WI38 (cell line): ENCODE measurements at regions not wholly inside any gene's neighbourhood (a gene's known extent, or its start where the extent isn't known, plus 50 kb on each side); places are given as distances from the start of the nearest gene placed in this dataset.

Source experiments
- H3K4me3 ChIP-seq: 2 replicates; pipeline ENCODE4 v1.5.1; 2011; ENCODE audit warnings: low read depth, mild to moderate bottlenecking, control low read depth, low read length
- TF ChIP-seq, protein P1 (sequence below): IDR thresholded peaks from 2 replicates; pipeline ENCODE4 v1.5.1; 2012; ENCODE audit warnings: low read depth, mild to moderate bottlenecking, control low read depth, low read length

DNA sequence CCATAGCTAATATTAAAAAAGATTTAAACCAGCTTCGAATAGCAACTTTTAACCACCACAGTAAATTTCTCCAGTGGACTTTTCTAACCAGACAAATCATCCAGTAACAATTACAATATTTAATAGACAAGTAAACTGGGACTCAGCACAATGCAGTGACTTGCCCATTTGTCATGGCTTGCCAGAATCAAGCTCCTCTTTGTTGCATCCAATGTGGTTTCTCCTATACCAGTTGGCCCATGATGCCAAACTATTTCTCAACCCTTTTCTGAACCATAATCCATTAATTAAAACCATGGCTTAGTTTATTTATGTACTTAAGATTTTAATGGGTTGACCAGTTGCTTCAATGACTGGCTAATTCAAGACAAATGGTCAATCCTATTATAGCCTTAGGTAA lies 64.4 kb downstream of the DIO2 start:
- TF ChIP-seq, protein P1, sequence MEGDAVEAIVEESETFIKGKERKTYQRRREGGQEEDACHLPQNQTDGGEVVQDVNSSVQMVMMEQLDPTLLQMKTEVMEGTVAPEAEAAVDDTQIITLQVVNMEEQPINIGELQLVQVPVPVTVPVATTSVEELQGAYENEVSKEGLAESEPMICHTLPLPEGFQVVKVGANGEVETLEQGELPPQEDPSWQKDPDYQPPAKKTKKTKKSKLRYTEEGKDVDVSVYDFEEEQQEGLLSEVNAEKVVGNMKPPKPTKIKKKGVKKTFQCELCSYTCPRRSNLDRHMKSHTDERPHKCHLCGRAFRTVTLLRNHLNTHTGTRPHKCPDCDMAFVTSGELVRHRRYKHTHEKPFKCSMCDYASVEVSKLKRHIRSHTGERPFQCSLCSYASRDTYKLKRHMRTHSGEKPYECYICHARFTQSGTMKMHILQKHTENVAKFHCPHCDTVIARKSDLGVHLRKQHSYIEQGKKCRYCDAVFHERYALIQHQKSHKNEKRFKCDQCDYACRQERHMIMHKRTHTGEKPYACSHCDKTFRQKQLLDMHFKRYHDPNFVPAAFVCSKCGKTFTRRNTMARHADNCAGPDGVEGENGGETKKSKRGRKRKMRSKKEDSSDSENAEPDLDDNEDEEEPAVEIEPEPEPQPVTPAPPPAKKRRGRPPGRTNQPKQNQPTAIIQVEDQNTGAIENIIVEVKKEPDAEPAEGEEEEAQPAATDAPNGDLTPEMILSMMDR, result no peak
- no peak overlapping the region for H3K4me3 ChIP-seq

DNA sequence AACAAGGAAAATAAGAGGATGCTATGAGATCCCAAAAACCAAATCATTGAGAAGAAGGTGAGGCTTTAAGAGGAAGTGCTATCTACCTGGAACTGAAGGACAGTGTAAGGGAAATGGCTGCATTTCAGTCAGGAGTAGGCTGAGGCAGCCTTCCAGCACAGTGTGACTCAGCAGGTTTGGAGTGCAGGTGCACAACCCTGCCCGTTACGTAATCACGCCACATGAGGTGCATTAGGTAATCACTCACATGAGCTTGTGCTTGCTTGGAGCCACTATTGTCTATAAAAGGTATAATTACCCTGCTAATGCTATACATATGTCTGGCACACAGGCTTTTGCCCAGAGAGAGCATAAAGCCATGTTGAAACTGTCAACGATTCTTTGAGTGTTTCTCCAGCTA lies 74.9 kb downstream of the DIO2 start:
- H3K4me3 ChIP-seq, result no peak overlapping the region
- TF ChIP-seq, protein P1, result no peak

DNA sequence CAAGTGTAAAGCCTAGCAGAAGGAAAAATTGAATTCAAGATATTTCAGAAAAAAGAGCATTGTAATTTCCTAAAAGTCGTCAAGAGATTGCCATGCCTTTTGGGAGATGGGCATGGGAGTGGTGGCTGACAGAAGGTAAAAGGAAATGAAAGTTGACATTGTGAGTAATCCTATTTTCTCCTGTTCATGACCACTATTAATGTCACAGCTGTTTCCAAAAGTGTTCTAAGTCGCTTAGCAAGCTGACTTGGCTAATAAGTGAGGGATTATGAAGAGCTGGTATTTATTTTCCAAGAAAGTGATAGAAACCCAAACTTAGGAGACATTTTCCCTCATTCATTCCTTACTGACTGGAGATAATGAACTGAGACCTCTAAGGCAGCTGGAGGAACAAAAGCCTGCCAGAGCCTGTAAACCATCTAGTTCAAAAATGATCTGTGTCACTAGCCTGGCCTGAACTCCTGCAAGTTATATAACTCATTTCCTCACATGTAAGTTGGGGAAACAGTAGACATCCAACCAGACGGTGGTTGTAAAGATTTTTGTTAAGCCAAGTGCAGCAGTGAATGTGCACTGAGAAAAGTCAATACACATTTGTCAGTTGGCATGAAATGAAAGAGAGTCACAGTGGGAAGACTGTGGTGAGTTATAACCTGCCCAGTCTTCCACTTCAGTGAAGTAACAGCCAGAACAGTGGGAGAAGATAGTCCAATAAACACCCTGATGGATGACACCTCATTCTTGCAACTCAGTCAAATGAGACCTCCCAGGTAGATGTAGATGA lies 75.8 kb downstream of the DIO2 start:
- TF ChIP-seq, protein P1, result no peak
- no peak overlapping the region for H3K4me3 ChIP-seq

DNA sequence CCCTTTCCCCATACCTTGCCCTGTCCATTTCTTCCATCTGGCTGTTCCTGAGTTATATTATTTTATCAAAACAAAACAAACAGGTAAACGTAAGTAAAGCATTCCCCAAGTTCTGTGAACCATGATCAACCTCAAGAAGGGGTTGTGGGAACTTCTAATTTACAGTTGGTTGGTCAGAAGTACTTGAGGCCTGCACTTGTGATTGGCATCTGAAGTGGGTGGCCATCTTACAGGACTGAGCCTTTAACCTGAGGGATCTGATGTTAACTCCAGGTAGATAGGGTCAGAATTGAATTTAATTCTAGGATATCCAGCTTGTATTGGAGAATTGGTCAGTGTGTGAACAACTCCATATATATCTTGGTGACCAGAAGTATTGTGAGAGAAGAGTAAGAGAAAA lies 77.0 kb downstream of the DIO2 start:
- no peak overlapping the region for H3K4me3 ChIP-seq
- TF ChIP-seq, protein P1, result no peak

DNA sequence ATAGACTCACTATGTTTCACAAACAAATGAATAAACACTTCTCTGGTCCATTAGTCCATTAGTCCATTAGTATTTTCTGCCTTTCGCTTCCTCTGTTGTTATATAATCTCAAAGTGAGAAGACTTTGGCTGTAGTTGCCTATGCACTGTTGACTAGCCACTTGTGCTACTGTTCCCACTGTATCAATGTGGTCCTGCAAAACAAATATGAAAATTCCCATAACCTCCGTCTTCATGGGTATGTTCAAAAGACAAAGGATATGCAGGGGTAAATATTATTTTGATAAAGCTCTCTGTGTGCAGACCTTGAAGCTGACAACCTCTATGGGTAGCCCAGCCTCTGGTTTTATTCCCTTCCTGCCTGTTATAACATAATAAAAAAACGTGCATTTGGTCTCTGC lies 77.8 kb downstream of the DIO2 start:
- no peak overlapping the region for H3K4me3 ChIP-seq
- TF ChIP-seq, protein P1, result no peak

DNA sequence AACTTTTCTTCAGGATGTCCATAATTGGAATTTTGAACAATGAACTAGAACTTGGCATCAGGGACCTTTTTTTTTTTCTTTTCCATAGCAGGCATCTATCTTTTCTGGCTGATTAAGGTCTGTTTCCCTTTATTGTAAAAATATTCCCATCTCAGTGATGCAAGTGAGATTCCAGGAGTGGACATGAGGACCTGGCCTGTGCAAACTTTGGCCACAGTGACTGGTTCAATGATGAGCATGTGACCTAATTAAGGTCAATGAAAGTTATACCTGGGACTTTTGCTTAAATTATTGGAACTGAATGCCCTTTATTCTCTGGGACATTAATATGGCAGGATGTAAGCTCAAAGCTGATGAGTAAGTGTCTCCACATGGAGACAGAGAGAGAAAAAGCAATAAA lies 83.8 kb downstream of the DIO2 start:
- no peak overlapping the region for H3K4me3 ChIP-seq
- TF ChIP-seq, protein P1, result no peak

DNA sequence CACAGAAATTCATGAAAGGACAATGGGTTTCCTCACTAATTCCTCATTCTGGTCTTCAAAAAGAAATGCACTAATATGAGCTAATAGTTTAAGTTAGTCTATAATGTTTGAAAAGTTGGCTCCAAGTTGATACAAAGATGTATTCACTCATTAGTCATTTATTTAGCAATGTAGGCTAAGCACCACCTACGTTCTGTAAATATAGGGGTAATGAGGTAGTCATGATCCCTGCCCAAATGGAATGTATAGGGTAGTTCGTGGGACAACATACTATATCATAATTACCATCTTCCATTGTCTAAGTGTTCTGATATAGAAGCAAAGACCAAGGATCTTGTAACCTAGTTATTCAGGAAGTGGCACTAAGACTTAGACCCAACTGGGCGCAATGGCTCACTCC lies 86.5 kb downstream of the DIO2 start:
- TF ChIP-seq, protein P1, result no peak
- no peak overlapping the region for H3K4me3 ChIP-seq
